GM21515 (cell line): ENCODE measurements at regions not wholly inside any gene's neighbourhood (a gene's known extent, or its start where the extent isn't known, plus 50 kb on each side); places are given as distances from the start of the nearest gene placed in this dataset.

Experiments used
- ATAC-seq: cut with Tn5 transposase; IDR thresholded peaks from one replicate; pipeline ENCODE4 v1.9.1; 2021; ENCODE audit not compliant: unreplicated experiment

DNA sequence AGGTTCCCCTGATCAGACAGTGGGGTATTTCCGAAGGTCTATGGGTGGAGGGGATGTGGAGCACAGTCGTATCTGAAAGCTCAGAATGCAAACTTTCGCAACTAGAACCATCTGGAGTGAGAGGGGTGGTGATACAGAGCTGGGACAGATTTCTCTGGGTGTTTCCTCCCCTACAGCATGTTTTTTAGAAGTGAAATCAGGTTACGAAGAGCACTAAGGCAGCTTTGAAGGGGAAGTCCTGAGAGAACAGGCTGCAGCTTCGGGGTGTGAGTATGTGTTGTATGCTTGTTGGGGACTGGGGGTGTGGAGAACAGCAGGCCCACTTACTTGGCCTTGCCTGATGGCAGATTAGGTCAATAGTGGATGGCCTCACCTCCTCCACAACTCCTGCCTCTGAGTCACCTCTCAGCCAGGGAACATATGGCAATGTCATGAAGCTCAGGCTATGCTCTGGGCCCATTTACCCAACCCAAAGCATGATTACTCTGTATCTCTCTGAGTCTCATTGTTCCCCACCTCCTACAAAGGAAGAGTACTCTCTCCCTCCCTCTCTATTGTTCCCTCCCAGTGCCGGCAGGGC lies 107.2 kb upstream of the RASGRP1 start:
- peak; percentile 72 for ATAC-seq

DNA sequence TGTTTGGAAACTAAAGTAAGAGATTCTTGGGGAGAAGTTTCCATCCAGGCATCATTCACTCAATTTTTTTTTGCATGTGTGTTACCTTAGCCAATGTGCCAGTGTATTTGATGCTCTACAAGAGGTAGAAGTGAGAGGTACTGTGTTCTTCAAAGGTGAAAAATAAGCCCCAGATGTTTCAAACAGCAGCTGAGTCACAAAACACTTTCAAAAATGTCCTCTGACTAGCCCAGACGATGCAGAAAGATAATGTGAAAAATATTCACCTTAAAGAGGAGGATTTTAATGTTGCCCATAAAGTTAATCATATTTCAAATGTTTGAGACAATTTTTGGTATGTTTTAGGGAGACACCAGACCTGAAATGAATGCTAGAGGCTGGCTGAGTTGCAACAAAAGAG lies 107.7 kb upstream of the RASGRP1 start:
- ATAC-seq, result no peak

GRCh38 chr15:38672814-38673670 lies 108.4 kb upstream of the RASGRP1 start:
- no peak for ATAC-seq

DNA sequence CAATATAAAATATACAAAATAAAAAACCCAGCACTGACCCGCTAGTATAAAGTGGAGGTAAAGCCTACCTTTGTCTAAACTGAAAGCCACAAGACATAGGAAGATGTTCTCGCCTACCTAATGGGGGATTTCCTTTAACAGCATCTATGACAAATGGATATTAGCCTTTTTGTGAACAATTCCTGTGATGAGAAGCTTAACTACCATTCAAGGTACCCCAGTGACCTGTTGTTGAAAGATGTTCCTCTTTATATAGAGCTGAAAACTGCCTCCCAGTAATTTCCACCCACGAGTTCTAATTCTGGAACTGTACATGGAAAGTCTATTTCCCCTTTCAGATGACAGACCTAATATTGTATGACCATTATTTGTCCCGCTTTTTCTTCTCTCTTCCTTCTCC lies 109.8 kb upstream of the RASGRP1 start:
- ATAC-seq, result no peak

DNA sequence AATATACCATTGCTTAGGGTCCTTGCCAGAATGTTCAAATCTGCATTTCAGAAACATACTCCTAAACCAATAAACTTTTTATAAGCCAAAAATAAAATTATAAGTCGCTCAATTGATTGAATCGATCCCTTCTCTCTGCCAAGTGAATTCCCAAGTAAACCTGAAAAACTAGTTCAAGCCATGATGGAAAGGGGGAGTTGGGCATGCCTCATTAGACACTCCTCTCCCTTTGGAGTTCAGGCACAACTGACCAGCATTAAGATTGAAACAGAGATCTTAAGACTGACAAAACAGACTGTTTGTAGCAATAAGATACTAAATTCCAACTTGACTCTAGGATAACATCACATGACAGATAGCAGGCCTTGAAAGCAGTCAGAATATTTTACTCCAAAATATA lies 113.7 kb upstream of the RASGRP1 start:
- no peak for ATAC-seq

- ATAC-seq, result no peak
These were observed 116.2 kb upstream of the RASGRP1 start for GRCh38 chr15:38680775-38681174.

GRCh38 chr15:38682363-38682762 lies 117.7 kb upstream of the RASGRP1 start:
- ATAC-seq, result no peak

DNA sequence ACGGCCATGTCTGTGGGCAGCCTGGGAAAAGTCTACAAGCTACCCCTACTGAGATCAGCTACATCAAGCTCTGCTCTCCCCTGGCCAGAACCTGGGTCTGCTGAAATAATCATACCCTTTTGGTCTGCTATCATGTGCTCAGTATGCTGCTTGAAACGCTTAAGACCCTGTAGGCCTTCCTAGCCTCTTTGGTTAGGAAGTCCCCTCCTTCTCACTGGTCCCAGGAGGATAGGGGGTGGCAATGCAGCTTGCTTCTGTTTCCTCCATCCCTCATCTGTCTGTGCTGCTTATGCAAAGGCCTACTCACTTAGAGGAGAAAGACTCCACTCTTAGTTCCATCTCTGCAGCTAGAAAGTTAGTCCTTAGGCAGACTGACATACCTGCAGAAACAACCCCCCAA lies 118.2 kb upstream of the RASGRP1 start:
- no peak for ATAC-seq

DNA sequence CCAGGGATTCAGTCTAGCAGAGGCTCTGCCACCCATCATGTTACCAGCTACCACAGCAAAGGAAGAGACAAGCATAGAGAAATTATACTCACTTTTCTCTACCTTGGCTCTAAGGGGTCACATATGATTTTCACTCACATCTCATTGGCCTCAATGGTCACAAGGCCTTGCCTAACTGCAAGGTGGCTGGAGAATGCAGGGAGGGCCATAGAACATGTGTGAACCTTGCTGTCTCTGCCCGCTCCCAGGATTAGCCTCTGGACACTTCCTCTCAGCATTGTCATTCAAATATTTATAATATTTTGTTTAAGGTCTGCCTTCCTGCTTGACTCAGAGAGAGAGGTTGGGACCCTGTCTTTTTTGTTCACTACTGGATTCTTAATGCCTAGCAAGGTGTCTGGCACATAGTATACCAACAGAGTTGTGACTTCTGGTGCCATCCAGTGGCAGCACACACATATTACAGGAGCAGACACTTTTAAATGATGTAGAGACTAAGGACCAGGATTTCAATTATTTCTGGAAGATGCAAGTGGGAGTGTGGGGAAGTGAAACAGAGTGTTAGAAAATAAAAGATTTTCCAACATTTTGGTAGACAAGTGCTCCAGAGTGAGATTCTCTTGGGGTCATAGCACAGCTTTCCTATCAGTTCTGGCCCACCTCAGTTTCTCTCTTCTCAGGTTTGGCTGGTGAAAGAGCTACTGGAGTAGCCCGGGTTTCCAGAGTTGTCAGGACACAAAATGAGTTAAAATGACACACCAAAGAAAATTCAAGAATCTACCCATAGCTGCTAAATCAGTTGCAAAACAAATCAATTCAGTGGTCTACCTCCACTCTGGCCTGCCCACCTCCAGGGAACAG lies 119.0 kb upstream of the RASGRP1 start:
- ATAC-seq, result peak; percentile 77

- ATAC-seq, result no peak
These were observed 119.9 kb upstream of the RASGRP1 start for GRCh38 chr15:38684440-38685010.

- ATAC-seq, result no peak
These were observed 121.2 kb upstream of the RASGRP1 start for GRCh38 chr15:38685686-38686339.

DNA sequence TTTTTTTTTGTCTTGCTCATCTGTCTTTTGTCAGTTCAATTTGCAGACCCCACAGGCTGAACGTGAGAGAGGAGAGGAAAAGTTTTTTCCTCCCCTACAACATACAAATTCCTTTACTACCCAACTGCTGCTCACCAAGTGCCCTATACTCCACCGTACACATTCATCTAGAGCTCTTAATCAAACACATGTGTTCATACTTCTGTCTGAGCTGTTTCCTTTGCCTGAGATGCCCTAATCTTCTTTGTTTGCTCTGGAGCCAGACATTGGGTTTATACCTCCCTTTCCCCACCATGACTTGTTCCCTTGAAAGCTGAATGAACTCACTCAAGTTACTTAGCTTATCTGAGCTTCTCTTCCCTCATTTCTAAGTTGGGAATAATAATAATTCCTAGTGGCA lies 122.7 kb upstream of the RASGRP1 start:
- no peak for ATAC-seq

GRCh38 chr15:38687775-38688495 lies 123.3 kb upstream of the RASGRP1 start:
- no peak for ATAC-seq

GRCh38 chr15:38688761-38689160 lies 124.1 kb upstream of the RASGRP1 start:
- no peak for ATAC-seq

DNA sequence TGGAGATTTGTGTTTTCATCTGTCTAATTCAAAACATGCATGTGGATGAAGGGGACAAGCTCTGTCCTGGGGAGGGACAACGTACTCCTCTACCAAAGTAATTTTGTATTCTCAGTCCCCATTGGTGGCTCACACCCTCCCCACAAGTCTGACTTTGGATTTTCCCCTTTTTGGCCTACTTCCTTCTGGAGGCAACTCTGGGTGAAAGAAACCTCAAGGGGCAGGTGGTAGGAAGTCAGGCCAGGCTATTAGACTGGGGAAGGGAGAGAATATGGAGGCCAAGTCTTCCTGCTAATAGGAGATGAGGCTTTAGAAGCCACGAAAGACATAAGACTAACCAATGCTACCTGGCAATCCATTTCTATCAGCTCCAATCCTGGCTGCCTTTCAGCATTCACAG lies 124.9 kb upstream of the RASGRP1 start:
- ATAC-seq, result no peak

DNA sequence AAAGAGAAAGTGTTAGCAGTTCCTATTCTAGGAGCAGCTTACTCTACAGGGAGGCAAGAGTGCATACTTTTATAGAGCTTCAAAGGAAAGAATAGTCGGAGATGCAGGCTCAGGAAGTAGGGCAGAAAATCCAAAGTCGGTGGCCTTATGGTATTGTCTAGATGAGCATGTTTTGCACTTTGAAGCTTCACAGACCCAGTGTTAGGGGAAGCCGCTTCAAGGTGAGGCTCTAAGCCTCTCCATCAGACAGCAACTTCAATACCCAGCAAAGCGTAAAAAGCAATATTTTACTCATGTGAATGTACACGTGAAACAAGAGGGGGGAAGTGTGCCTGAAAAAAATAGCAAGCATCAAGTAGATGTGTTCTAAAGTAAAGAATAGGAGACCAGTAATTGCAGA lies 125.6 kb upstream of the RASGRP1 start:
- ATAC-seq, result no peak

- no peak for ATAC-seq
These were observed 126.2 kb upstream of the RASGRP1 start for GRCh38 chr15:38690719-38691332.

DNA sequence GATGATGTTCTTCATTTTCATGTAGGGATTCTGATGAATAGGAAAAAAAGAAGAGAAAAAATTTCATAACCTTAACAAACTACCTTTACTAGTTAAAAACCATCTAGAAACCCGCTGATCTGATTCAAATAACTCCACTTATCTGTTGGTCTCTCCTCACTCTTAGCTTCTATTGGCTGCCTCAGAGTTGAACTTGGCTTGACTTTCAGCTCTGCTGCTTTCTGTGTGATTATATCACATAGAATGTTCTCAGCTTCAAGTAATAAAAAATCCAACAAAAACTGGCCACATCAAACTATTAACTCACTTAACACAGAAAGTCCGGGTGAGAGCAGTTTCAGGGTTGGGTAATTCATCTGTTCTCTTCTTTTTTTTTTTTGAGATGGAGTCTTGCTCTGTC lies 126.8 kb upstream of the RASGRP1 start:
- no peak for ATAC-seq

GRCh38 chr15:38691965-38692788 lies 127.6 kb upstream of the RASGRP1 start:
- ATAC-seq, result no peak
